Trophoblast cell (in vitro differentiated cells and primary cell): ENCODE measurements at regions not wholly inside any gene's neighbourhood (a gene's known extent, or its start where the extent isn't known, plus 50 kb on each side); places are given as distances from the start of the nearest gene placed in this dataset.

ENCODE experiments used
- DNase-seq, 2 donors: peaks; one replicate each; pipeline ENCODE4 v3.0.0-alpha.2; 2016
- H2AFZ ChIP-seq: 2 replicates; pipeline ENCODE4 v1.6.1; 2013; ENCODE audit warnings: low read length, moderate library complexity, mild to moderate bottlenecking; ENCODE audit not compliant: insufficient read depth, poor library complexity
- H2AK5ac ChIP-seq: 2 replicates; pipeline ENCODE4 v1.6.1; 2013; ENCODE audit warnings: mild to moderate bottlenecking, low read length
- H2BK120ac ChIP-seq: 2 replicates; pipeline ENCODE4 v1.6.1; 2013; ENCODE audit warnings: low read length, mild to moderate bottlenecking, moderate library complexity; ENCODE audit not compliant: insufficient read depth, poor library complexity
- H2BK12ac ChIP-seq: 2 replicates; pipeline ENCODE4 v1.6.1; 2013; ENCODE audit warnings: mild to moderate bottlenecking, low read length, moderate library complexity
- H2BK5ac ChIP-seq: 2 replicates; pipeline ENCODE4 v1.6.1; 2013; ENCODE audit warnings: low read length, low read depth, moderate library complexity, mild to moderate bottlenecking; ENCODE audit not compliant: poor library complexity
- H3K14ac ChIP-seq: 2 replicates; pipeline ENCODE4 v1.6.1; 2013; ENCODE audit warnings: mild to moderate bottlenecking, low read length
- H3K18ac ChIP-seq: 2 replicates; pipeline ENCODE4 v1.6.1; 2013; ENCODE audit warnings: mild to moderate bottlenecking, low read length
- H3K23ac ChIP-seq: 2 replicates; pipeline ENCODE4 v1.6.1; 2013; ENCODE audit warnings: low read length
- H3K27ac ChIP-seq: 2 replicates; pipeline ENCODE4 v1.5.1; 2013; ENCODE audit warnings: low read depth, mild to moderate bottlenecking, inconsistent platforms, low read length, moderate library complexity
- H3K27me3 ChIP-seq: 2 replicates; pipeline ENCODE4 v1.6.1; 2013; ENCODE audit warnings: inconsistent platforms, mild to moderate bottlenecking, low read length, moderate library complexity; ENCODE audit not compliant: insufficient read depth
- H3K36me3 ChIP-seq, 2 experiments: 1 replicate in 1 of 2; 2 replicates in 1 of 2; pipeline ENCODE4 v1.6.1; 2013; ENCODE audit warnings: low read length in 2 of 2, mild to moderate bottlenecking in 2 of 2, moderate library complexity in 1 of 2; ENCODE audit not compliant: insufficient read depth in 2 of 2, control insufficient read depth in 1 of 2
- H3K4ac ChIP-seq: 2 replicates; pipeline ENCODE4 v1.6.1; 2013; ENCODE audit warnings: low read depth, mild to moderate bottlenecking, low read length, moderate library complexity
- H3K4me1 ChIP-seq, 2 experiments: 1 replicate in 1 of 2; 2 replicates in 1 of 2; pipeline ENCODE4 v1.6.1; 2013; ENCODE audit warnings: low read length in 2 of 2, mild to moderate bottlenecking in 2 of 2, moderate library complexity in 1 of 2; ENCODE audit not compliant: insufficient read depth in 2 of 2, control insufficient read depth in 1 of 2
- H3K4me2 ChIP-seq: 2 replicates; pipeline ENCODE4 v1.6.1; 2013; ENCODE audit warnings: inconsistent platforms, mild to moderate bottlenecking, low read length, moderate library complexity
- H3K4me3 ChIP-seq: 2 replicates; pipeline ENCODE4 v1.5.1; 2013; ENCODE audit warnings: mild to moderate bottlenecking, low read depth, low read length, inconsistent platforms
- H3K79me1 ChIP-seq: one replicate; pipeline ENCODE4 v1.6.1; 2013; ENCODE audit warnings: low read length
- H3K79me2 ChIP-seq: 2 replicates; pipeline ENCODE4 v1.6.1; 2013; ENCODE audit warnings: low read length, mild to moderate bottlenecking; ENCODE audit not compliant: control insufficient read depth, insufficient read depth, poor library complexity
- H3K9ac ChIP-seq: 2 replicates; pipeline ENCODE4 v1.6.1; 2013; ENCODE audit warnings: mild to moderate bottlenecking, low read length
- H3K9me3 ChIP-seq: 2 replicates; pipeline ENCODE4 v1.6.1; 2013; ENCODE audit warnings: low read depth, mild to moderate bottlenecking, control low read depth, inconsistent platforms, low read length; ENCODE audit not compliant: insufficient read depth
- H4K12ac ChIP-seq: 2 replicates; pipeline ENCODE4 v1.6.1; 2013; ENCODE audit warnings: low read depth, mild to moderate bottlenecking, low read length, moderate library complexity
- H4K8ac ChIP-seq: 2 replicates; pipeline ENCODE4 v1.6.1; 2013; ENCODE audit warnings: low read depth, mild to moderate bottlenecking, low read length, moderate library complexity
- H4K91ac ChIP-seq: one replicate; pipeline ENCODE4 v1.6.1; 2013; ENCODE audit warnings: low read depth, mild to moderate bottlenecking, low read length, moderate library complexity
- WGBS: extraction: QIAGEN DNeasy Blood & Tissue Kit; methylation state at CpG from one replicate; pipeline ENCODE4 v1.1.7; 2013; ENCODE audit warnings: missing lambda C conversion rate; ENCODE audit not compliant: insufficient read length, insufficient coverage; ENCODE audit errors: extremely low coverage; 5-methylcytosine and 5-hydroxymethylcytosine counted together

DNA sequence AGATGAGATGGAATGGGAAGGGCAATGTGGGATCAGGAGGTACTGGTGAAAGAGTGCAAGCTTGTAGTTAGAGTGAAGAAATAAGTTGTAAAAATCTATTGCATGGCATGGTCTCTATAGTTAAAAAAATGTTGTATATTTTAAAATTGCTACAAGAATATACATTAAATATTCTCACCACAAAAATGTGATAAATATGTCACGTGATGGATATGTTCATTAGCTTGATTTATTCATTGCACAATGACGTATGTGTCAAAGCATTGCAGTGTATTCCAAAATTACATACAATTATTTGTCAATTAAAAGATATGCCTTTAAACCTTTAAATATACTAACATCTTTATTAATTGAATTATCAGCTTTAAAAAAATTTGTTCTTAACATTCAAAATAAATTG lies 1607.1 kb downstream of the REEP3 start:
- Histone ChIP-seq H3K27me3 (no peaks in the 10 kb centered on the region), H3K4me1 (no peaks in the 10 kb centered on the region), H3K14ac (no peak overlapping the region), H2BK120ac (no peak overlapping the region), H3K9me3 (no peaks in the 10 kb centered on the region), H2AK5ac (no peak overlapping the region), H2AFZ (no peak overlapping the region), H3K23ac (no peak overlapping the region), H3K9ac (no peak overlapping the region), H4K8ac (no peak overlapping the region), H3K27ac (no peak overlapping the region), H3K4me3 (no peak overlapping the region), H3K4ac (no peak overlapping the region), H3K4me2 (no peak overlapping the region), H3K18ac (no peak overlapping the region), H2BK12ac (no peak overlapping the region), H3K79me1 (no peaks in the 10 kb centered on the region), H3K79me2 (no peaks in the 10 kb centered on the region), H4K12ac (no peak overlapping the region), H2BK5ac (no peak overlapping the region), H4K91ac (no peak overlapping the region), H3K36me3 (no peaks in the 10 kb centered on the region)
- DNase-seq, result no peak
- no CpG with 5 or more reads among the region's 2 CpGs for WGBS

DNA sequence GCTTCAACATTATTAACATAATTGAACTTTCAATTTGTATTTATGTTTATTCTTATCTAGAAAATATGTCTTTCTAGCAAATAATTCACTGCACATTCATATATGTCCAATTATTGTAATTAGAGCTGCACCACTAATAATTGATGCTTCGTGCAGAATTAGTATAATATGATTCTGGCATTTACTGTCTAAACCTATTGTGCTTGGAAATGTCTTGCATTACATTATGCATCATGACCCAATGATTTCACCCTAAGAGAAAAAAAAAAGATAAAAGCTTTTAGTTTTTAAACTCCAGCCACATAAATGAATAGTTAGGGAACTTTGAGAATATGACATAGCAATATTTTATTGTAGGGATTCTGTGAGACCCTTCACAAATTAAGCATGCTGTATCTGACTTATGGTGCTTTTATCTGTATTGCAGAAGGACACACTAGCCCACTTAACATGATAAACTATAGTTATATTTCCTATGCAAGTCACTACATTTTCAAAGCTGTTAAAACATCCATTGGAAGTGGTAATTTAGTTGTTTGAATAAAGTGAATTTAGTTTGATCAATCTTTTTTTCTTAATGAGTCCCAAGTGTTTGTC lies 1609.1 kb downstream of the REEP3 start:
- Histone ChIP-seq H3K18ac (no peak overlapping the region), H4K91ac (no peak overlapping the region), H3K79me2 (no peaks in the 10 kb centered on the region), H3K27ac (no peak overlapping the region), H3K36me3 (no peaks in the 10 kb centered on the region), H3K4me2 (no peak overlapping the region), H3K14ac (no peak overlapping the region), H2BK12ac (no peak overlapping the region), H3K9me3 (no peaks in the 10 kb centered on the region), H2AK5ac (no peak overlapping the region), H3K79me1 (no peaks in the 10 kb centered on the region), H2BK120ac (no peak overlapping the region), H4K12ac (no peak overlapping the region), H2BK5ac (no peak overlapping the region), H2AFZ (no peak overlapping the region), H3K4me1 (no peaks in the 10 kb centered on the region), H3K4me3 (no peak overlapping the region), H3K9ac (no peak overlapping the region), H3K4ac (no peak overlapping the region), H3K23ac (no peak overlapping the region), H4K8ac (no peak overlapping the region), H3K27me3 (no peaks in the 10 kb centered on the region)
- no CpG with 5 or more reads among the region's 1 CpG for WGBS
- DNase-seq, result no peak

DNA sequence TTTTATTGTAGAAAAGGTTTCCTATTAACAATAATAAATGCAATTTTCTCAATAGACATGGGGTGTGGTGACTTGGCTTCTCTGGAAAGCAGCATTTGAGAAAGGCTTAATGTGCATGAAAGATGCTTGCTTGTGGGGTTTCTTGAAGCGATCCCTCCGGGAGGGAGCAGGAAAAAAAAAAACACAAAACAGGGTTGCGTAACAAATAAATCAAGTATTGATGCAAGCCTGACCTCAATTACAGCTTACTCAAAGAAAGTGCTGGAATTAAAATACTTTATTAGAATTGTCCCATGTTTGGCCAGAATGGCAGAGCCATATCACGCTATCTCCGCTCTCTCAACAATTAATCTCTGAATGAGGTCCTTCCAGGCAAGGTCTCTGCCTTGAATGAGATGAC lies 1612.5 kb downstream of the REEP3 start:
- no CpG with 5 or more reads among the region's 5 CpGs for WGBS
- no peaks in the 10 kb centered on the region for H3K4me1 ChIP-seq
- H3K23ac ChIP-seq, result no peak overlapping the region
- no peak overlapping the region for H4K91ac ChIP-seq
- H3K9ac ChIP-seq, result no peak overlapping the region
- H4K12ac ChIP-seq, result no peak overlapping the region
- no peaks in the 10 kb centered on the region for H3K79me1 ChIP-seq
- no peaks in the 10 kb centered on the region for H3K27me3 ChIP-seq
- no peak overlapping the region for H2AFZ ChIP-seq
- H2BK12ac ChIP-seq, result no peak overlapping the region
- H3K36me3 ChIP-seq, result no peaks in the 10 kb centered on the region
- H2BK5ac ChIP-seq, result no peak overlapping the region
- H3K27ac ChIP-seq, result no peak overlapping the region
- no peak overlapping the region for H3K14ac ChIP-seq
- no peak for DNase-seq
- no peak overlapping the region for H3K4me2 ChIP-seq
- H2BK120ac ChIP-seq, result no peak overlapping the region
- H3K79me2 ChIP-seq, result no peaks in the 10 kb centered on the region
- no peak overlapping the region for H2AK5ac ChIP-seq
- no peak overlapping the region for H3K4ac ChIP-seq
- H3K4me3 ChIP-seq, result no peak overlapping the region
- no peak overlapping the region for H4K8ac ChIP-seq
- H3K18ac ChIP-seq, result no peak overlapping the region
- H3K9me3 ChIP-seq, result no peaks in the 10 kb centered on the region

DNA sequence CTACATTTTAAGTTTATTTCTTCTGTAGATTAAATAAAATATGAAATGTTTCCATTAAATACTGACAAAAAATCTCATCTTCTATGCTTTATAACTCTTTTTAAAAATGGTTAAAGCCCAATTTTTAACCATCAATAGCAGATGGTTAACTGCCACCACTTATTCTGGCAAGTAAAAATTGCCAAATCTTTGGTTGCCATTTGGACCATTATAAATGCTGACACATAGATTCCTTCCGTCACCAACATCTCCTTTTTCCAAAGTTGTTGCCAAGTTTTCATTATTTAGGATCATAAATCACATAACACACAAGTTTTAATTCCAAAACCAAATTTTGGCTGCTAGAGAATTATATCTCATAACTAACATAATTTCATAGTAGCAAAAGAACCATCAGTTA lies 1614.3 kb downstream of the REEP3 start:
- H3K4me3 ChIP-seq, result no peak overlapping the region
- WGBS, result no CpG with 5 or more reads among the region's 1 CpG
- no peak overlapping the region for H2AK5ac ChIP-seq
- no peak overlapping the region for H3K4ac ChIP-seq
- H3K9me3 ChIP-seq, result no peaks in the 10 kb centered on the region
- no peak overlapping the region for H3K23ac ChIP-seq
- no peak overlapping the region for H4K91ac ChIP-seq
- no peaks in the 10 kb centered on the region for H3K36me3 ChIP-seq
- no peak overlapping the region for H4K8ac ChIP-seq
- no peaks in the 10 kb centered on the region for H3K79me2 ChIP-seq
- no peak overlapping the region for H3K27ac ChIP-seq
- H3K9ac ChIP-seq, result no peak overlapping the region
- DNase-seq, result no peak
- H3K4me1 ChIP-seq, result no peaks in the 10 kb centered on the region
- H4K12ac ChIP-seq, result no peak overlapping the region
- H2BK120ac ChIP-seq, result no peak overlapping the region
- H2AFZ ChIP-seq, result no peak overlapping the region
- H2BK12ac ChIP-seq, result no peak overlapping the region
- H3K27me3 ChIP-seq, result no peaks in the 10 kb centered on the region
- H3K79me1 ChIP-seq, result no peaks in the 10 kb centered on the region
- no peak overlapping the region for H3K14ac ChIP-seq
- no peak overlapping the region for H3K4me2 ChIP-seq
- H3K18ac ChIP-seq, result no peak overlapping the region
- no peak overlapping the region for H2BK5ac ChIP-seq
